CD4-positive, alpha-beta T cell (primary cell): ENCODE measurements at regions not wholly inside any gene's neighbourhood (a gene's known extent, or its start where the extent isn't known, plus 50 kb on each side); places are given as distances from the start of the nearest gene placed in this dataset.

Source experiments
- ATAC-seq: fragments of 200-7000 bp; cut with Tn5 transposase; one replicate; pipeline ENCODE4 v1.10.0; 2022; ENCODE audit warnings: mild to moderate bottlenecking; ENCODE audit not compliant: poor library complexity
- CTCF ChIA-PET: fragments of 350-600 bp; sonication (Branson Sonifier 250); formaldehyde crosslinking; loops from one replicate; lab custom pipeline; 2021; ENCODE audit warnings: antibody characterized with exemption, inconsistent platforms; lab: Charles Lee
- POLR2A ChIA-PET: fragments of 350-600 bp; sonication (Branson Sonifier 250); formaldehyde crosslinking; loops from one replicate; lab custom pipeline; 2021; ENCODE audit warnings: antibody characterized with exemption, inconsistent platforms; lab: Charles Lee
- DNase-seq, 14 experiments: peaks; one replicate each; pipeline ENCODE4 v3.0.0-alpha.2; 2013 to 2020; ENCODE audit warnings: mixed read lengths in 2 of 14
- H3K27ac ChIP-seq, 2 donors: one replicate each; pipeline versions ENCODE4 v1.5.1 to v1.7.0; 2013; ENCODE audit warnings: low read length in 2 of 2, low read depth in 1 of 2, mild to moderate bottlenecking in 1 of 2
- H3K27me3 ChIP-seq, 2 experiments: 1 replicate in 1 of 2; 2 replicates in 1 of 2; pipeline versions ENCODE4 v1.6.1 to v1.7.0; 2013; ENCODE audit warnings: low read length in 2 of 2, control low read depth in 1 of 2, mild to moderate bottlenecking in 1 of 2, moderate library complexity in 1 of 2; ENCODE audit not compliant: insufficient read depth in 2 of 2, control insufficient read depth in 1 of 2
- H3K36me3 ChIP-seq: one replicate; pipeline ENCODE4 v1.6.1; 2013; ENCODE audit warnings: low read length, control low read depth; ENCODE audit not compliant: insufficient read depth
- H3K4me1 ChIP-seq: one replicate; pipeline ENCODE4 v1.6.1; 2013; ENCODE audit warnings: low read length, control low read depth; ENCODE audit not compliant: insufficient read depth
- H3K4me3 ChIP-seq: one replicate; pipeline ENCODE4 v1.5.1; 2013; ENCODE audit warnings: mild to moderate bottlenecking, low read length, moderate library complexity
- H3K9me3 ChIP-seq, 2 experiments: 1 replicate in 1 of 2; 2 replicates in 1 of 2; pipeline versions ENCODE4 v1.6.1 to v1.7.0; 2013; ENCODE audit warnings: low read length in 2 of 2, mild to moderate bottlenecking in 2 of 2, control low read depth in 1 of 2, moderate library complexity in 1 of 2; ENCODE audit not compliant: control insufficient read depth in 1 of 2, insufficient read depth in 1 of 2
- H3K27ac Mint-ChIP-seq: one replicate; pipeline ENCODE4 v1.8.0; 2020; ENCODE audit warnings: mixed read lengths
- H3K27me3 Mint-ChIP-seq: one replicate; pipeline ENCODE4 v1.8.0; 2021; ENCODE audit warnings: mixed read lengths
- H3K36me3 Mint-ChIP-seq: one replicate; pipeline ENCODE4 v1.8.0; 2021; ENCODE audit warnings: low read depth, mixed read lengths
- H3K4me1 Mint-ChIP-seq: one replicate; pipeline ENCODE4 v1.8.0; 2021; ENCODE audit warnings: low read depth, mixed read lengths
- H3K4me3 Mint-ChIP-seq: one replicate; pipeline ENCODE4 v1.8.0; 2020; ENCODE audit warnings: mild to moderate bottlenecking, mixed read lengths
- H3K9me3 Mint-ChIP-seq: one replicate; pipeline ENCODE4 v1.8.0; 2020; ENCODE audit warnings: mixed read lengths
- CTCF ChIP-seq: fragments of 200-600 bp; IDR thresholded peaks from one replicate; pipeline ENCODE4 v1.8.0; 2022; ENCODE audit warnings: antibody characterized with exemption, mild to moderate bottlenecking
- intact Hi-C, 2 experiments: fragments of 100-400 bp; cut with DNase I in 1 of 2; cut with micrococcal nuclease in 1 of 2; formaldehyde crosslinking; loops; one replicate each; pipeline versions ENCODE4 v1.15.1 to v1.9.0; 2023 to 2025; cut with DNase I, micrococcal nuclease

DNA sequence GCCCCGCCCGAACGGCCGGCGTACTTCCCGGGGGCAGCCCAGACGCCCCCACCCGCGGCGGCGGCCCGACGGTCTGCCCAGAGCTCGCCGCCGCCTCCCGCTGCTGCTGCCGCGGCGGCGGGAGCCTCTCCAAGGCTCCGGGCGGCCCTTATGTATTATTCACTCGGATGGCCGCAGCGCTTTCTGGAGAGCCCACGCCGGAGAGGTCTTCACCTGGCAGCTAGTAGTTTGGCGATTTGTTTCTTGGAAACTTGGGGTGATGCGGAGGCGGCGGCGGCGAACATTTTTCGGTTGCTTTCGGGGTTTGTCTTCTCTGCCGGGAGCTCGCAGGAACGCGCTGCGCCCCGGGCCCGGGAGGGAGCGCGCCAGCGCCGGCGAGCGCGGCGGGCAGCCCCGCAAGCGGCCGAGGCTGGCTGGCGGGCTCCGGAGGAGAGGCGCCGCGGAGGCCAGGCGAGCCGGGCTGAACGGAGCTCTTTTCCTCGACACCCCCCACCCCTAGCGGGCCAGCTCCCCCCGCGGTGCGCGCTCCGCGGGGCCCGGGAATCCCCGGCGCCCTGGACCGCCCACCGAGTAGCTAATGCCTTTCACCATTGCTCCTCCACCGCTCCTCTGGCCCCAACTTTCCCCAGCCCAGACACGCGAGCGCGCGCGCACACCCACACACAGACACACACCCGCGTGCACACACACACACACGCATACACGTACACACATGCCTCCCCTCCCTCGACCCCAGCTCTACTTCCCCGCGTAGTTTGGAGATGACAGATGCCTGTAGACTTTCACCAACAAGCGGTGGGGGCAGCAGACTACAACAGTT is 113.5 kb downstream of the DHX15 start:
- CTCF ChIA-PET = no interaction called here
- H3K27me3 ChIP-seq = peaks cover 34 to 65% of the 10 kb centered on the region in 2 experiments
- intact Hi-C loops = no loop called here
- H3K4me1 ChIP-seq = peaks cover 33% of the 10 kb centered on the region
- no peak for TF ChIP-seq CTCF
- Mint-ChIP-seq H3K4me1 (peaks cover 46% of the 10 kb centered on the region), H3K4me3 (peak overlapping the region; percentile 91), H3K9me3 (no peaks in the 10 kb centered on the region), H3K27ac (no peak overlapping the region), H3K36me3 (peaks cover 5% of the 10 kb centered on the region), H3K27me3 (peaks cover 81% of the 10 kb centered on the region)
- no peaks in the 10 kb centered on the region for H3K36me3 ChIP-seq
- ATAC-seq (no peak), DNase-seq (peak in 3 of 14 experiments; percentile 7 to 60 (median 52))
- POLR2A ChIA-PET = no interaction called here
- H3K9me3 ChIP-seq = peaks cover 0 to 11% of the 10 kb centered on the region in 2 experiments
- peak overlapping the region; percentile 50 for H3K4me3 ChIP-seq
- H3K27ac ChIP-seq = no peak overlapping the region

GRCh38 chr4:24468071-24468470 is 116.3 kb downstream of the DHX15 start:
- H3K27me3 Mint-ChIP-seq = peaks cover 87% of the 10 kb centered on the region
- no peaks in the 10 kb centered on the region for H3K36me3 Mint-ChIP-seq
- no peak overlapping the region for H3K27ac ChIP-seq
- peaks cover 0 to 11% of the 10 kb centered on the region in 2 experiments for H3K9me3 ChIP-seq
- H3K4me3 Mint-ChIP-seq = no peak overlapping the region
- H3K4me3 ChIP-seq = no peak overlapping the region
- peaks cover 39 to 66% of the 10 kb centered on the region in 2 experiments for H3K27me3 ChIP-seq
- no peak for DNase-seq
- no peak for ATAC-seq
- CTCF ChIA-PET = no interaction called here
- intact Hi-C loops = no loop called here
- H3K27ac Mint-ChIP-seq = no peak overlapping the region
- no peaks in the 10 kb centered on the region for H3K9me3 Mint-ChIP-seq
- H3K4me1 Mint-ChIP-seq = peaks cover 36% of the 10 kb centered on the region
- no peak for TF ChIP-seq CTCF
- no peaks in the 10 kb centered on the region for H3K36me3 ChIP-seq
- H3K4me1 ChIP-seq = peaks cover 28% of the 10 kb centered on the region
- POLR2A ChIA-PET = no interaction called here

GRCh38 chr4:24464566-24464965 is 119.8 kb downstream of the DHX15 start:
- ChIA-PET POLR2A (no interaction called here), CTCF (no interaction called here)
- no peak overlapping the region for H3K4me3 Mint-ChIP-seq
- DNase-seq (no peak), ATAC-seq (no peak)
- intact Hi-C loops = no loop called here
- Histone ChIP-seq H3K9me3 (no peaks in the 10 kb centered on the region), H3K36me3 (no peaks in the 10 kb centered on the region), H3K27me3 (peaks cover 20 to 41% of the 10 kb centered on the region in 2 experiments), H3K4me1 (peaks cover 2% of the 10 kb centered on the region), H3K4me3 (no peak overlapping the region), H3K27ac (no peak overlapping the region)
- no peak for TF ChIP-seq CTCF
- H3K27ac Mint-ChIP-seq = no peak overlapping the region
- H3K4me1 Mint-ChIP-seq = peaks cover 15% of the 10 kb centered on the region
- H3K36me3 Mint-ChIP-seq = no peaks in the 10 kb centered on the region
- no peaks in the 10 kb centered on the region for H3K9me3 Mint-ChIP-seq
- H3K27me3 Mint-ChIP-seq = peaks cover 80% of the 10 kb centered on the region
